ENCODE measurements at regions not wholly inside any gene's neighbourhood (a gene's known extent, or its start where the extent isn't known, plus 50 kb on each side); places are given as distances from the start of the nearest gene placed in this dataset.
A peak's percentile ranks its signal among the peaks of the same experiment; 100 is the strongest.
"Not testable (repeated sequence)": the region's sequence is repeated elsewhere in the genome, so short reads cannot be mapped to it uniquely, and the experiment has no call there.

- DNase-seq (ENCODE audit: low read depth) = peak; percentile 63
Measured at GRCh38 chr7:149714081-149714909, 59.1 kb downstream of the ZNF467 start.

GRCh38 chr7:149713731-149714068 is 59.7 kb downstream of the ZNF467 start:
- DNase-seq (ENCODE audit: low read depth) = no peak

DNA sequence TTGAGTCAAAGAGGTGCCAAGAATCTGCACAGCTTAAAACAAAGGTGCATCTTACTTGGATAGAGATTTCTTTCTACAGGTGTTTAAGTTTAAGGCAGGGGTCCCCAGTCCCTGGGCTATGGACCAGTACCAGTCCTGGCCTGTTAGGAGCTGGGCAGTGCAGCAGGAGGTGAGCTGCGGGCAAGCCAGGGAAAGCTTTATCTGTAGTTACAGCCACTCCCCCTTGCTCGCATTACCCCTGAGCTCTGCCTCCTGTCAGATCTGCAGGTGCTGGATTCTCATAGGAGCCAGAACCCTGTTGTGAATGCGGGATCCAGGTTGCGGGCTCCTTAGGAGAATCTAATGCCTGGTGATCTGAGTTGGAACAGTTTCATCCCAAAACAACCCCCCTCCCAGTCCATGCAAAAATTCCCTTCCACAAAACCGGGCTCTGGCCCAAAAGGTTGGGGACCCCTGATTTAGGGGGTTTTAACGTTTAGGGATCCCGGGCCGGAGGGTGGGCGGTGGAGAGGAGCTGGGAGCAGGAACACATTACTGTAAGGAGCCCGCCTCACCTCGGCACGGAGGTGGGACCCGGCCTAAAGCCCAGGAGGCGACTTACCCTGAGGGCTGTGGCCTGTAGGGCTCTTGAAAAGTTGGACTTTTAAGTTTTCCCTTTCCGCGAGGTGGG is 60.2 kb downstream of the ZNF467 start:
- DNase-seq (ENCODE audit: low read depth) = no peak

- DNase-seq (ENCODE audit: low read depth) = no peak
Measured at GRCh38 chr7:149708026-149708425, 65.4 kb downstream of the ZNF467 start.

GRCh38 chr7:149707448-149707886 is 65.9 kb downstream of the ZNF467 start:
- no peak for DNase-seq (ENCODE audit: low read depth)

DNA sequence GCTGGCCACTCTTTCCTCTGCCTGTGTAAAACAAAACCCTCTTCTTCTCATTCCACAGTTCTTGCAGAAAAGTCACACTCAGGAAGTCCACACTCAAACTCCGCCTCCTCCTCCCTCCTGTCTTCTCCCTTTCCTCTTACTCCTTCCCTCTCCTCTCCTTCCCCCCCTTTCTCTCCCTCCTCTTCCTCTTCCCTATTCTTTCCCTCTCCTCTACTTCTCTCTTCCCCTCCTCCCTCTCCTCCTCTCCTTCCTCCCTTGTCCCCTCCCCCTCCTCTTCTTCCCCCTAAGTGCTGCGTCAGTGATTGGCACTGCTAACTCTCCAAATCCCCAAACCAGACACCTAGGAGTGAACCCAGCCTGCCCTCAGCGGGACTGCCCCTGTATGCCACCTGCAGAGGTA is 67.0 kb downstream of the ZNF467 start:
- no peak for DNase-seq (ENCODE audit: low read depth)

GRCh38 chr7:149704507-149704906 is 68.9 kb downstream of the ZNF467 start:
- no peak for DNase-seq (ENCODE audit: low read depth)

DNA sequence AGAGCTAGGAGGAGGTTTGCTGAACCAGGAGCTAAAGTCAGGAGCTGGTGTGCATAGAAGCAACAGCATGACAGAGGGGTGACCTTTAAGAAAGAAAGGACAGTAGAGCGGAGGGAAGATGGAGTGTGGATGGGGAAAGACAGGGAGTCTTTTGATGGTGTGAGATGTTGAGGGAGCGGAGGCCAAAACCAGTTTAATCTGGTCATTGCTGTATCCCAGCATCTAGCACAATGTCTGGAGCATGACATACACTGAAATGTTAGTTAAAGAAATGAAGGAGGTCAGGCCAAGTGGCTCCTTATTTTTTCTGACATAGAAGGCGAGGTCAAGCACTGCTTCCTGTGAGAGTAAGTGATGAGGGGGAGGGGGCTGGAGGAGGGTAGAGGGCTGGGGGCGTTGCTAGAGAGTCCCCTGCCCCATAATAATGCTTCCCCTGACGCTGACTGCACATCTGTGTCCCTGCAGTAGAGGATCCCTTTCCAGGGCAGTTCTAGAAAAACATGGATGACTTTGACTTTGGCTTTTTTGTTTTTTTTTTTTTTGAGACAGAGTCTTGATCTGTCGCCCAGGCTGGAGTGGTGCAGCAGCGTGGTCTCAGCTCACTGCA is 70.2 kb downstream of the ZNF467 start:
- no peak for DNase-seq (ENCODE audit: low read depth)

DNA sequence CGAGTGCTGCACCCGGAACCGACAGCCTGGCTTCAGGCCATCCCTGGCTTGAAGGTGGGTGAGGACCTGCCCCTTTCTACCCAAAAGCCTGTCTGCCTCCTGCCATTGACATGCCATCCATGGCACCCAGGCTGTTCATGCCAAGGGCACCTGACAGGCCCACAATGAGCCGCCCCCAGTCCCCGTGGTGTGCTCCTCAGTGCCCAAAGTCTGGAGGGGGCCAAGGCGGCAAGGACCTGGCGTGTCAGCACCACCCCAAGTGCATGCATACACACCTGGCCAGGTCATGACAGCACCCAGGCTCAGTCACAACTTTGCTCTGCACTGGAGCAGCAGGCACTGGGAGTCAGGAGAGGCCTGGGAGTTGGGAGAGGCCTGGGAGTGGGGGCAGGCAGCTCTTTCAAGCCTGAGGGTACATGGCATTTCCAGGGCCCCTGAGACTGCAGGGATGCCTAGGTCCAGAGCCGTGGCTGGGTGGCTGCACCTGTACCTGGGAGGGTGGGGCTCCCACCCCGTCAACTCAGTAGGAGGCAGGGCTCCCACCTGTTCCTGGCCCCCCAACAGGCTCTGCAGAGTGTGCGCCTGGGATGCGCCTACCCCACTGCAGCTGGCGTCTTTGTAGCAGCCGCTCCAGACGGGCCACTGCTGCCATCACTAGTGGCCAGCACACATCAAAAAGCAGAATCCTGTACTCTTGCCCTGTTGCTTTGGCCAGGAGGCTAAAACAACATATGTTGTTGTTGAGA is 71.7 kb downstream of the ZNF467 start:
- DNase-seq (ENCODE audit: low read depth) = no peak

- DNase-seq (ENCODE audit: low read depth) = not testable (repeated sequence)
Measured at GRCh38 chr7:149697767-149698166, 75.6 kb downstream of the ZNF467 start.

- DNase-seq (ENCODE audit: low read depth) = no peak
Measured at GRCh38 chr7:149696280-149696679, 77.1 kb downstream of the ZNF467 start.

GRCh38 chr7:149692557-149692982 is 80.8 kb downstream of the ZNF467 start:
- no peak for DNase-seq (ENCODE audit: low read depth)

DNA sequence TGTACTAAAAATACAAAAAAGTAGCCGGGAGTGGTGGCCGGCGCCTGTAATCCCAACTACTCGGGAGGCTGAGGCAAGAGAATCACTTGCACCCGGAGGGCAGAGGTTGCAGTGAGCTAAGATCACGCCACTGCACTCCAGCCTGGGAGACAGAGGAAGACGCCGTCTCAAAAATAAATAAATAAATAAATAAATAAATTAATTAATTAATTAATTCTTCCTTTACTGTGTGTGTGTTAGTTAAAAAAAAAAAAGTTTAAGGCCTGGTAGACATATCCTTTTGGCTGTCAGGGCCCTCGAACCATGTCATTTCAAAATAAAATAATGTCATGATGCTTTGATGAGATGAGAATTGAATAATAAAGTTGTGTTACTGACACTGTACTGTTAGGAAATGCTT is 81.3 kb downstream of the ZNF467 start:
- no peak for DNase-seq (ENCODE audit: low read depth)

- no peak for DNase-seq (ENCODE audit: low read depth)
Measured at GRCh38 chr7:149690688-149691446, 82.5 kb downstream of the ZNF467 start.

DNA sequence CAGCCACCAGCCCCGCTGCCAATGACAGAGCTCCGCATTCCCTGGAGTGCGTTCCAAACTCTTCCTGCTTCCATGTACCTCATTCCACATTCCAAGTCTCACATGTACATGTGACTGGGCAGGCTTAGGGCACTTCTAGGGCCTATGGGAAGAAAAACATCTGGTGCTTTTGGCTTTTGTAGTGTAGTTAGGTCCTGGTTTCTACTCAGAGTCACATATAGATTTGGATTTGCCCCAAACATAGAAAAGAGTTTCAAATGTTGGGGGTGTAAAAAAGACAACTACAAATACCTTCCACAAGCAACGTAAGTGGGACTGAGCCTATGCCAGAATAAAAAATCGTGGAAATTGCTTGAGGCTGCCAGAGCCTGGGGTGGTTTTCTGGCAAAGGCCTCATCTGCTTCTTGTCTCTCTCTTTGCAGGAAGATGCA is 84.1 kb downstream of the ZNF467 start:
- no peak for DNase-seq (ENCODE audit: low read depth)

DNA sequence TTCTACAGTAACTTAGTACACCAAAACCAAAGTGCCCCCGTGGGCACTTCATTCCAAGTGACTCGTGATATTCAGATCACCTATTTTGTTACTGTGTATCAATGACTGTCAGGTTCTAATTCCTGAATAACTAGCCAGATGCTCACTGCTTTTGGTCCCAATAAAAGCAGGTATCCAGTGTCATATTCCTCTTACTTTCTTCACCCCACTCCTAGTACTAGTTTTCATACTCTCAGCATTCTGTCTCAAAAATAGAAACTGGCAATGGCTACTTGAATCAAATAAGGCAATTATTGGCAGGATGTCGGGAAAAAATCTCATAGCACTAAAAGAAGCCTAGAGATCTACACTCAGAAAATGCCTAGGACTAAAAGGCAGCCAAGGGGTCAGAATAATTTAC is 84.6 kb downstream of the ZNF467 start:
- DNase-seq (ENCODE audit: low read depth) = no peak

DNA sequence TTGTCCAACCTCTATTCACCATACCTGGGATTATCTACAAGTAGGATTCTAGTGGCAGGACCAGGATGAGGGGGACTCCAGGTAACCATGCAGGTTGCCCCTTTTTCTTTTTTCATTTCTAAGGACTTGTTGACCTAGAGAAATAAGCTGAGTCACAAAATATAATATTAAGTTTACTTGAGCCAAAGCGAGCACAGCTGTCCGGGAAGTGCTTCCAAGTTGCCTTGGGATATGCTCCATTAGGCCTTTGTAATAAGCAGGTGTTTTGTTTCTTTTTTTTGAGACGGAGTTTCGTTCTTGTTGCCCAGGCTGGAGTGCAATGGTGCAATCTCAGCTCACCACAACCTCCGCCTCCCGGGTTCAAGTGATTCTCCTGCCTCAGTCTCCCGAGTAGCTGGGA is 85.6 kb downstream of the ZNF467 start:
- not testable (repeated sequence) for DNase-seq (ENCODE audit: low read depth)

DNA sequence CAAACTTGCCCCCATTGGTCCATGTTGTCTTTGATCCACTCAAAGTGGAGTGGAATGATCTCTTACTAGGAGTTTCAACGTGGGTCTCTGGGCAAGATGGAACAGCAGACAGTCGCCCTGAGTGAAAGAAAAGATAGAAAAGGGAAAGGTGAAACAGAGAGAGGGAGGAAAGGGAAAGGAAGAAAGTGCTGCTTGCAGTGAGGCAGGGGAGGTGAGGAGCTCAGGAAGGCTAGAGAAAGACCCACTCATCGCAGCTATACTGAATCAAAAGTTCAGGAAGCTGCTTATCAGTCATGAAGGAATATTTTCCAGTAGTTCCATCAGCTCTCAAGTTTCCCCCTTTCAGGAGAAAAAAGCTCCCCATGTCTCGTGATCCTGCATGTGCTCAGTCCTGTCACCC is 86.9 kb downstream of the ZNF467 start:
- no peak for DNase-seq (ENCODE audit: low read depth)

GRCh38 chr7:149686011-149686410 is 87.4 kb downstream of the ZNF467 start:
- no peak for DNase-seq (ENCODE audit: low read depth)

DNA sequence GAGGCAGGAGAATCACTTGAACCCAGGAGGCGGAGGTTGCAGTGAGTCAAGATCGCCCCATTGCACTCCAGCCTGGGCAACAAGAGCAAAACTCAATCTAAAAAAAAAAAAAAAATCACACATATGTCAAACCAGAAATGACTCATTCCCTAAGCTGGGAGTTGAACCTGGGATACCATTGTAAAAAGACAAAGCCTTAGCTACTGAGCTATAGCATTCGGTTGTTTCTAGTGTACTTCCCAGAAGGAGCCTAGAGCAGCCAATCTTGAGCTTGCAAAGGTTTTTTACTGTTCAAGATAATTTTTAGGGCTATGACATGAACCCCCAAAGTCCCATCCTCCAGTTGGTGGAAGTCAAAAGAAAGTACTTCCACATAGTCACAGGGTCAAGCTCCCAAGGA is 87.9 kb downstream of the ZNF467 start:
- no peak for DNase-seq (ENCODE audit: low read depth)

DNA sequence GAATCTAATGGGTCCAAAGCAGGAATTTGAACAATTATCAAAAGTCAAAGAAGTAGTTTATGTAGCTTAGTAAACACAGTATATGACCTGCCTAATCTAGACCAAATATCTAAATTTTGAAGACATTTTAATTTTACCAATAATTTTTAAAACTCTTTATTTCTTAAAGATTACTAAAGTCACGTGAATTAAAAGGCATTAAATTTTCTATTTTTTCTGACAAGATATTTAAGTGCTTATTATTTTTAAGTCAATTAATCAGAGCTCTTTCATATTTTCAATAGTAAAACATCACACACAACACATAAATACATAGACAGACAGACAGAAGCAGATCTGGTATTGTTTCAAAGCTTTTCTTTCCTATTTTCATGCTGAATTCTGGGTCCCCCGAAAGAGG is 89.5 kb downstream of the ZNF467 start:
- DNase-seq (ENCODE audit: low read depth) = no peak

Measured in forelimb muscle (tissue), 1 donor.